LNCaP clone FGC (cell line): ENCODE measurements at regions not wholly inside any gene's neighbourhood (a gene's known extent, or its start where the extent isn't known, plus 50 kb on each side); places are given as distances from the start of the nearest gene placed in this dataset.

Experiments
- DNase-seq: peaks from one replicate; pipeline ENCODE4 v3.0.0-alpha.2; 2011; ENCODE audit warnings: low read depth
- H3K4me3 ChIP-seq: 2 replicates; pipeline ENCODE4 v1.5.1; 2011; ENCODE audit warnings: mild to moderate bottlenecking, low read depth, low read length, control low read depth
- TF ChIP-seq, protein P1 (sequence below): IDR thresholded peaks from 2 replicates; pipeline ENCODE4 v1.5.1; 2012; ENCODE audit warnings: mild to moderate bottlenecking; ENCODE audit not compliant: control insufficient read depth, insufficient read depth; ENCODE audit errors: extremely low read depth

DNA sequence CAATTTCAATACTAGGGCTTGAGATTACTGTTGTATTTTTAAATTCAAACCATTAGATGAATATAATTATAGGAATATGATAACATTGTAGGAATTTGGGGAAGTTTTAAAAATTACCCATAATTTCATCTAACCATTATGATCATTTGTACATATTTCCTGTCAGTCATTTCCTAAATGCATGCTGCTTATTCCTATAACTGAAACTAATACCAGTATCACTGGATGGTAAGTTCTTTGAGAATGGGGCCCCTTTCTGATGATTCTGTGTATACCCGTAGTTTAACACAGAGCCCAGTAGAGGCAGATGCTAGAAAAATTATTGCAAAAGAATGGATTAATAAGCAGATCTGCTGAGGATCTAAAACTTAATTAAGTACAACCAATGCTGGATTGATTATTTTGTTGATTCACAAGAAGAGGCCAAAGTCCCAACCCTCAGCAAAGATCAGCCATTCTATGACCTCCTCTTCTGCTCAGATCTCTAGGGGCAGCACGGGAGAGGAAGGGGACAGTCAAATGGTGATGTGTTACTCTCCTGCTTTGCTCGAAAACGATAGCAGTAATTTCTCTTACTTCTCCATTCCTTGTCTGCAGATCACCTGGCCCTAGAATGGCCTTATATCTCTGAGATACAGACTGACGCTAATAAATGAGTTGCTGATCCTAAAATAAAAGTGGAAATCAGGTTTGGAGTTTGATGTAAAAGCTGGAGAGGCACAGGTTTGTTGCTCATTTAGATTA, 69.5 kb upstream of the PELI1 start:
- H3K4me3 ChIP-seq: no peak overlapping the region
- TF ChIP-seq, protein P1, sequence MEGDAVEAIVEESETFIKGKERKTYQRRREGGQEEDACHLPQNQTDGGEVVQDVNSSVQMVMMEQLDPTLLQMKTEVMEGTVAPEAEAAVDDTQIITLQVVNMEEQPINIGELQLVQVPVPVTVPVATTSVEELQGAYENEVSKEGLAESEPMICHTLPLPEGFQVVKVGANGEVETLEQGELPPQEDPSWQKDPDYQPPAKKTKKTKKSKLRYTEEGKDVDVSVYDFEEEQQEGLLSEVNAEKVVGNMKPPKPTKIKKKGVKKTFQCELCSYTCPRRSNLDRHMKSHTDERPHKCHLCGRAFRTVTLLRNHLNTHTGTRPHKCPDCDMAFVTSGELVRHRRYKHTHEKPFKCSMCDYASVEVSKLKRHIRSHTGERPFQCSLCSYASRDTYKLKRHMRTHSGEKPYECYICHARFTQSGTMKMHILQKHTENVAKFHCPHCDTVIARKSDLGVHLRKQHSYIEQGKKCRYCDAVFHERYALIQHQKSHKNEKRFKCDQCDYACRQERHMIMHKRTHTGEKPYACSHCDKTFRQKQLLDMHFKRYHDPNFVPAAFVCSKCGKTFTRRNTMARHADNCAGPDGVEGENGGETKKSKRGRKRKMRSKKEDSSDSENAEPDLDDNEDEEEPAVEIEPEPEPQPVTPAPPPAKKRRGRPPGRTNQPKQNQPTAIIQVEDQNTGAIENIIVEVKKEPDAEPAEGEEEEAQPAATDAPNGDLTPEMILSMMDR: no peak
- DNase-seq: no peak

DNA sequence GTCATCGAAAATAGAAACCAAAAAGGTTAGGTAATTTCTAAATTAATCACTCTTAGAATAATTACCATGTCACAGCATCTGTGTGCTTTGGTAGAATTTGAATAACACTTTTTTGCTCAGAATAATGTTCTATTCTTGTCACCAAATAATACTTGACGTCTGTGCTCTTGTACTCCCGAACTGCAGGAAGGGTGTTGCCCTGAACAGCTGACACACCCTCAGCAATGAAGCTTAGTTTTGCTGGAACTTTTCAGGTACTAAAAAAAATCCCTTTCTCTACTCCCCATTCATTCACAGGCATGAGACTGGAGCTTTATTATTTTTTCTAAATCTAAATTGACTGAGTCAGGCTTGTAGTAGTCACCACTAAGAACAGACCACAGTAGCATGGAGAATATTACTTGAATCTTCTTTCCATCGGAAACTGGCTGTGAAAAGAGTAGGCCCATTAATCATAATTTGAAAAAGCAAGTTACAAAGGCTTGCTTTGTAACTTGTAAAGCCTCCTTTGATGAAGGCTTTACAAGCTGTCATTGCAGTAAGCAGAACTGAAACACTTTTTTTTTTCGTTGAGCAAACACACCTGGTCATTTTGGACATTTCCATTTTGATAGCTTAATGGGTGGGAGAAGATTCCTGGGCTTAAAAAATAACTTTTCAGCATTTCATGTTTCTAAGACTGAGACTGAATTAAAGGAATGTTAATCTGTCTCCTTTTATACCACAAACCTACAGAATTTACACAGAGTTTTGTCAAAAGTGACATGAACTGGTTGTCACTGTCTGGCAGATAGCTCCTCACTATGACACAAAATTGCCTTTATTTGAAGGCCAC, 70.3 kb upstream of the PELI1 start:
- no peak overlapping the region for H3K4me3 ChIP-seq
- TF ChIP-seq, protein P1: no peak
- DNase-seq: no peak

DNA sequence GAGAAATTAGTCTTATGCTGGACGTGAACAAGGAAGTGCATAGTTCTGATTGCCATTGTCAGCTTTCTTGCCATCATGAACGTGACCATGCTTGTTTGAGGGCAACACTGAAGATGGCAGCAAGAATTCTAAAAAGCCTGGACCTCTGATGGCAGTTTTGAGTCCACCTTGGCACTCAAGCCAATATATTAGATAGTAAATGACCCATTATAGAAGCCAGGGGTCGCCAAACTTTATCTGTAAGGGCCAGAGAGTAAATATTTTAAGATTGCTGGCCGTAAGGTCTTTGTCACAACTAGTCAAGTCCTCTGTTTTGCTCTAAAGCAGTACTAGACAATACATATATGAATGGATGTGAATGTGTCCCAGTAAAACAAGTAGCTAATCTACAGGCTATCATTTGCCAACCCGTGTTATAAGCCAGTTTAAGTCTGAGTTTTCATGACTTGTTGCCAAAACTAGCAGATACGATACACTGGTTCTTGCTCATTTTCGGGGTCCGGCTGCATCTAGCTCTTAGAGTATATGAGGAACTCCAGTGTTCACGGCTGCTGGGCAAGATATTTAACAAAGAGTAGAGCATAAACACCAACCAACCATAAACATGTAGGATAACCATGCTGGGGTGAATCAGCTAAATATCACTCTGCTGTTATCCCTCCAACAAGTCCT, 73.1 kb upstream of the PELI1 start:
- TF ChIP-seq, protein P1: no peak
- no peak overlapping the region for H3K4me3 ChIP-seq
- no peak for DNase-seq

DNA sequence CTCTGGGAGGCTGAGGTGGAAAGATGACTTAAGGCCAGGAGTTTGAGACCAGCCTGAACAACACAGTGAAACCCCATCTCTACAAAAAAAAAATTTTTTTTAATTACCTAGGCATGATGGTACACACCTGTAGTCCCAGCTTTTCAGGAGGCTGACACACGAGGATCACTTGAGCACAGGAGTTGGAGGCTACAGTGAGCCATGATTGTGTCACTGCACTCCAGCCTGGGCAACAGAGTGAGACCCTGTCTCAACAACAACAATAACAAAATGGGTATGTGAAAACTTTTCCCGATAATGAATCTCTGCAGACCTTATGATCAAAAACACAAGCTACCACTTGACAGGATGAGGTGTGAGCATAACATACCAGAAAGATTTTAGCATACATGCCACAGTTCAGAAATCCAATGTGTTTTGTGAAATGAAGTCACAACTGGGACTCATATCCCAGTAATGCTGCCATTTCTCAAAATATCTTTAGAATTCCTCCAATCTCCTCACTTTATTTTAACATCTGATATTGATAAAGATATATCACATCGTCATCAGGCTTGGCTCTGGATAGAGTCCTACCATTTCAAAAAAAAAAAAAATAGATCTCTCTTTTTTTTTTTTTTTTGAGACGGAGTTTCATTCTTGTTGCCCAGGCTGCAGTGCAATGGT, 74.0 kb upstream of the PELI1 start:
- TF ChIP-seq, protein P1: no peak
- no peak for DNase-seq
- no peak overlapping the region for H3K4me3 ChIP-seq

DNA sequence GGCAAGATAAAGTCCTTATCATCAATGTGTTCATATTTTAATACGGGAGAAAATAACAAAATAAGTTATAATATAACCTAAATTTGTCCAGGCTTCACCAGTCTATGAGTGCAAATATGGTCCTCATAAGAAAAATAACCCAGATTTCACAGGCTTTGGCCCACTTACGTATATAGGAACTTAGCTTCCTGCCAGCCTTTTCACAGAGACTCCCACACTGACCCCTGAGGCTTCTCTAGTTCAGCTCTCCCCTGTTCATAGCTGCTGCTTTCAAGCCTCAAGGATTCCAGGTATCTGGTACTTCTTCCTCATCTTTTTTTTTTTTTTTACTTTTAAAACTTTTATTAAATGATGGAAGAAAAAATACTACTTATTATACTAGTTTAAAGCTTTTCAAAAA, 74.9 kb upstream of the PELI1 start:
- DNase-seq: no peak
- no peak overlapping the region for H3K4me3 ChIP-seq
- TF ChIP-seq, protein P1: no peak

DNA sequence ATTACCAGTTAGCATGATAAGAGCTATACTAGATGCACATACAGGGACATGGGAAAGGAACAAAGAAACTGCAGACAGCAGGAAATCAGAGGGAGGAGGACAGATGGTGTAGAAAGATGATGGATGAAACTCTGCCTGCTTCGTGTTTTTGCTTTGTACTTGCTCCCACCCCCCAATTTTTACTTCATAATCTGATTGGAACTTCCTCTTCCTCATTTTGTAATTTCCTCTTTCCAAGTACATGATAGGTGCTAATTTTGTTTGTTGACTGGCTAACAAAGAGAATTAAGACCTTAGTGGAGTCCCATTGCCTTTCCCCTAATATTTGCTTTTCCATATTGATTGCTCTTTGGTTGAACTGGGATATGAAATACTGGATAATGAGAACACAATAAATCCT, 76.0 kb upstream of the PELI1 start:
- no peak overlapping the region for H3K4me3 ChIP-seq
- TF ChIP-seq, protein P1: no peak
- DNase-seq: no peak
